ENCODE measurements at regions not wholly inside any gene's neighbourhood (a gene's known extent, or its start where the extent isn't known, plus 50 kb on each side); places are given as distances from the start of the nearest gene placed in this dataset.

DNA sequence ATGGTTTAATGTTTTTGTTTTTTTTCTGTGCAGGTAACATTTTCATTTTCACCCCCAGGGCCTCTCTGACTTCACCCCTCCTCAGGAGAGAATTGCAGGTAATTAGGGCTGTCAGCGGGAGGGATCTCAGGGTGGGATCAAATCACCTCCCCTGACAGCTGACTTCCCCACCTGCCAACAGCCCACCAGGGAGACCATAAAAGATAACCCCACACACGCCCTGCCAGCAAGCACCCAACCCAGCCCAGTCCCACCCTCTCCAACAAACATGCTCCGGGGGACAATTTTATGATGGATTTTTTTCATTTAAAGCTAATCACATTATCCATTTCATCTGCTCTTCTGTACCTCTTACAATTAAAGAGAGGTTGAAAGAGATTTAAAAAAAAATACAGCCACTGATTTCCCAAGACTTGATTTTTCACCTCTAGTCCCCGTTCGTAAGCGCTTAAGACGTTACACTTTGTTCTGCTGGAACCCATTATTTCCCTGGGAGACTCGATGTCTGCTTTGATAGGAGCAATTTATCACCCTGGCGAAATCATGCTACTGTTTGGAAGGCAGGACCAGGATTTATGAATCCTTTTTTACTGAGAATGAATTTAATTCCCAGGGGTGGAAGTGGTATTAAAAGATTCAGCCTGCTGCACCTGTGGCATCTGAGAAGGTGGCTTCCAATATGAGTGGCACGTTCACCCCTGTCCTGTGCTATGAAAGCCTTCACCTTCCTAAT is 232.9 kb upstream of the ID2 start:
- Mint-ChIP-seq H3K27me3 (ENCODE audit: low read depth) (peaks cover 10% of the 10 kb centered on the region), H3K4me1 (no peaks in the 10 kb centered on the region), H3K9me3 (peaks cover 4% of the 10 kb centered on the region), H3K27ac (no peak overlapping the region), H3K4me3 (no peak overlapping the region), H3K36me3 (ENCODE audit: low read depth) (no peaks in the 10 kb centered on the region)
- TF ChIP-seq, protein P1, sequence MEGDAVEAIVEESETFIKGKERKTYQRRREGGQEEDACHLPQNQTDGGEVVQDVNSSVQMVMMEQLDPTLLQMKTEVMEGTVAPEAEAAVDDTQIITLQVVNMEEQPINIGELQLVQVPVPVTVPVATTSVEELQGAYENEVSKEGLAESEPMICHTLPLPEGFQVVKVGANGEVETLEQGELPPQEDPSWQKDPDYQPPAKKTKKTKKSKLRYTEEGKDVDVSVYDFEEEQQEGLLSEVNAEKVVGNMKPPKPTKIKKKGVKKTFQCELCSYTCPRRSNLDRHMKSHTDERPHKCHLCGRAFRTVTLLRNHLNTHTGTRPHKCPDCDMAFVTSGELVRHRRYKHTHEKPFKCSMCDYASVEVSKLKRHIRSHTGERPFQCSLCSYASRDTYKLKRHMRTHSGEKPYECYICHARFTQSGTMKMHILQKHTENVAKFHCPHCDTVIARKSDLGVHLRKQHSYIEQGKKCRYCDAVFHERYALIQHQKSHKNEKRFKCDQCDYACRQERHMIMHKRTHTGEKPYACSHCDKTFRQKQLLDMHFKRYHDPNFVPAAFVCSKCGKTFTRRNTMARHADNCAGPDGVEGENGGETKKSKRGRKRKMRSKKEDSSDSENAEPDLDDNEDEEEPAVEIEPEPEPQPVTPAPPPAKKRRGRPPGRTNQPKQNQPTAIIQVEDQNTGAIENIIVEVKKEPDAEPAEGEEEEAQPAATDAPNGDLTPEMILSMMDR (IDR thresholded peaks at IDR 0.05; ENCODE audit: unreplicated experiment in 3 of 3), result no peak

- no peak overlapping the region for H3K27ac Mint-ChIP-seq
- no peak overlapping the region for H3K4me3 Mint-ChIP-seq
- TF ChIP-seq, protein P1 (IDR thresholded peaks at IDR 0.05; ENCODE audit: unreplicated experiment in 3 of 3), result no peak
- H3K36me3 Mint-ChIP-seq (ENCODE audit: low read depth), result no peaks in the 10 kb centered on the region
- H3K9me3 Mint-ChIP-seq, result peaks cover 4% of the 10 kb centered on the region
- peaks cover 20% of the 10 kb centered on the region for H3K4me1 Mint-ChIP-seq
- H3K27me3 Mint-ChIP-seq (ENCODE audit: low read depth), result peaks cover 19% of the 10 kb centered on the region
Observed at GRCh38 chr2:8451273-8451672, 230.6 kb upstream of the ID2 start.

GRCh38 chr2:8452296-8452695 is 229.6 kb upstream of the ID2 start:
- peaks cover 20% of the 10 kb centered on the region for H3K4me1 Mint-ChIP-seq
- H3K27ac Mint-ChIP-seq, result no peak overlapping the region
- no peak overlapping the region for H3K4me3 Mint-ChIP-seq
- H3K27me3 Mint-ChIP-seq (ENCODE audit: low read depth), result peaks cover 19% of the 10 kb centered on the region
- peaks cover 4% of the 10 kb centered on the region for H3K9me3 Mint-ChIP-seq
- TF ChIP-seq, protein P1 (IDR thresholded peaks at IDR 0.05; ENCODE audit: unreplicated experiment in 3 of 3), result no peak
- no peaks in the 10 kb centered on the region for H3K36me3 Mint-ChIP-seq (ENCODE audit: low read depth)

DNA sequence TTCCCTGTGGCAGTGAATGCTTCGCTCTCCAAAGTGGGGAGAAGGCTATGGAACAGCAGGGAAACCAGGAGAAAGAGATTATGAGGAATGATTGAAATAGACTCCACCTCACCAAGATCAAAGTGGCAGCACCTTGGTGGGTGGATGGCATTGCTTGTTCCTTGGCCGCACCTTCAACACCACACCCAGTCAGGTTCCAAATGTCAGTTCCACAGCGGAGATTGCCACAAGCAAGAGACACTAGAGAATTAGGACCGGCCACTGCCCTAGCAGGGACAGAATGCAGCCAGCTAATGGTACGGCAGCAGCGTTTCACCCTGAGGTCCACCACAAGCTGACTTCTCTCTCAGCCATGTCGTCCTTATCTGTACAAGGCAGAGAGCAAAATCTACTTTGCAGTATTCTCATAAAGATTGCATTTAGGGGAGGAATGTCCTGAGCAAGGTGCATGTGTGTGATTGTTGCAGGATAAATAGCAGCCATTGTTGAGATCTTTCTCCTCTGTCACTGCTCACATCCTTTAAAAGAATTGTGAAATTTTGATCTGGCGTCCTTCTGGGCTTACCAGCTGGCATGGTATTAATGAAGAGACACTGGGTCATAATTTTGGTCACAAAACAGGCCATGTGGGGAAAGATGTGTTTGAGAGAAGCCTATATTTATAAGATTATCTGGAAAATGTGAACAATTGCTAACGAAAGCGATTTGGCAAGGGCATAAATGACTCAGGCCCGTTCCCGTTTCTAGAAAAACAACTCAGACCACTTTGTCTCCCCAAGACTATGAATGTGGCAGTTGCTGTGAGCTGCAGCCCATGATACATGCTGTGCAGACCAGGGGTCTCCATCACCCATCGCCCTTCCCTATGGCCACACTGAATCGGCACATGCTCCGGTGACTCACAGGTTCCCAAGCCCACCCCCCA is 228.6 kb upstream of the ID2 start:
- no peaks in the 10 kb centered on the region for H3K36me3 Mint-ChIP-seq (ENCODE audit: low read depth)
- peaks cover 30% of the 10 kb centered on the region for H3K4me1 Mint-ChIP-seq
- TF ChIP-seq, protein P1 (IDR thresholded peaks at IDR 0.05; ENCODE audit: unreplicated experiment in 3 of 3), result no peak
- peaks cover 19% of the 10 kb centered on the region for H3K27me3 Mint-ChIP-seq (ENCODE audit: low read depth)
- no peak overlapping the region for H3K4me3 Mint-ChIP-seq
- H3K27ac Mint-ChIP-seq, result no peak overlapping the region
- H3K9me3 Mint-ChIP-seq, result peaks cover 4% of the 10 kb centered on the region

GRCh38 chr2:8453904-8454302 is 228.0 kb upstream of the ID2 start:
- no peak overlapping the region for H3K4me3 Mint-ChIP-seq
- H3K9me3 Mint-ChIP-seq, result peaks cover 4% of the 10 kb centered on the region
- H3K27ac Mint-ChIP-seq, result no peak overlapping the region
- TF ChIP-seq, protein P1 (IDR thresholded peaks at IDR 0.05; ENCODE audit: unreplicated experiment in 3 of 3), result no peak
- H3K27me3 Mint-ChIP-seq (ENCODE audit: low read depth), result peaks cover 19% of the 10 kb centered on the region
- peaks cover 32% of the 10 kb centered on the region for H3K4me1 Mint-ChIP-seq
- H3K36me3 Mint-ChIP-seq (ENCODE audit: low read depth), result no peaks in the 10 kb centered on the region

Data from nephron (organoid).